GM19468 (cell line): ENCODE measurements at regions not wholly inside any gene's neighbourhood (a gene's known extent, or its start where the extent isn't known, plus 50 kb on each side); places are given as distances from the start of the nearest gene placed in this dataset.

Experiments
- ATAC-seq: cut with Tn5 transposase; IDR thresholded peaks from one replicate; pipeline ENCODE4 v1.9.1; 2021; ENCODE audit warnings: mild to moderate bottlenecking, moderate library complexity, moderate number of reproducible peaks; ENCODE audit not compliant: unreplicated experiment; ENCODE audit errors: extremely low read depth

GRCh38 chr16:62137996-62138395, 101.8 kb upstream of the CDH8 start:
- no peak for ATAC-seq

- no peak for ATAC-seq
Observed at GRCh38 chr16:62135911-62136310, 99.7 kb upstream of the CDH8 start.

GRCh38 chr16:62135446-62135845, 99.2 kb upstream of the CDH8 start:
- no peak for ATAC-seq

GRCh38 chr16:62130101-62130500, 93.9 kb upstream of the CDH8 start:
- ATAC-seq, result no peak

GRCh38 chr16:62105244-62105643, 69.0 kb upstream of the CDH8 start:
- ATAC-seq, result no peak

- ATAC-seq, result no peak
Observed at GRCh38 chr16:62102588-62102987, 66.3 kb upstream of the CDH8 start.

- ATAC-seq, result no peak
Observed at GRCh38 chr16:62100651-62101050, 64.4 kb upstream of the CDH8 start.

GRCh38 chr16:62089715-62090114, 53.5 kb upstream of the CDH8 start:
- no peak for ATAC-seq

GRCh38 chr16:62088731-62089410, 52.6 kb upstream of the CDH8 start:
- no peak for ATAC-seq
